Neuronal stem cell (in vitro differentiated cells): ENCODE measurements at regions not wholly inside any gene's neighbourhood (a gene's known extent, or its start where the extent isn't known, plus 50 kb on each side); places are given as distances from the start of the nearest gene placed in this dataset.

Experiments used
- DNase-seq: peaks from one replicate; pipeline ENCODE4 v3.0.0-alpha.2; 2013; ENCODE audit warnings: low spot score
- H2AFZ ChIP-seq: one replicate; pipeline ENCODE4 v1.6.1; 2013; ENCODE audit warnings: mild to moderate bottlenecking, low read length, inconsistent platforms
- H2AK5ac ChIP-seq: 2 replicates; pipeline ENCODE4 v1.6.1; 2013; ENCODE audit warnings: low read depth, mild to moderate bottlenecking, inconsistent platforms, low read length, moderate library complexity, mixed read lengths
- H2BK120ac ChIP-seq: 2 replicates; pipeline ENCODE4 v1.6.1; 2013; ENCODE audit warnings: low read depth, mild to moderate bottlenecking, inconsistent platforms, low read length, moderate library complexity, mixed read lengths
- H2BK12ac ChIP-seq: one replicate; pipeline ENCODE4 v1.6.1; 2013; ENCODE audit warnings: low read length, inconsistent platforms
- H2BK15ac ChIP-seq: 2 replicates; pipeline ENCODE4 v1.6.1; 2013; ENCODE audit warnings: mild to moderate bottlenecking, low read length, inconsistent platforms, mixed read lengths
- H2BK5ac ChIP-seq: one replicate; pipeline ENCODE4 v1.6.1; 2013; ENCODE audit warnings: inconsistent platforms, mild to moderate bottlenecking, low read length, moderate library complexity
- H3K14ac ChIP-seq: one replicate; pipeline ENCODE4 v1.6.1; 2013; ENCODE audit warnings: low read length, inconsistent platforms
- H3K18ac ChIP-seq: 2 replicates; pipeline ENCODE4 v1.6.1; 2013; ENCODE audit warnings: low read length, inconsistent platforms
- H3K23ac ChIP-seq: 2 replicates; pipeline ENCODE4 v1.6.1; 2013; ENCODE audit warnings: low read depth, mild to moderate bottlenecking, mixed read lengths, low read length, inconsistent platforms; ENCODE audit not compliant: poor library complexity
- H3K27ac ChIP-seq: replicated peaks from 3 replicates; pipeline ENCODE4 v1.5.1; 2013; ENCODE audit warnings: low read length, inconsistent platforms
- H3K27me3 ChIP-seq, 3 experiments: 2 replicates each; pipeline ENCODE4 v1.6.1; 2013; ENCODE audit warnings: low read length in 3 of 3, mild to moderate bottlenecking in 2 of 3, inconsistent platforms in 1 of 3, low read depth in 1 of 3, mixed read lengths in 1 of 3, moderate library complexity in 1 of 3; ENCODE audit not compliant: control insufficient read depth in 3 of 3, insufficient read depth in 3 of 3
- H3K36me3 ChIP-seq, 2 donors: replicated peaks in 1 of 2; 2 replicates each; pipeline ENCODE4 v1.6.1; 2013; ENCODE audit warnings: low read length in 2 of 2; ENCODE audit not compliant: control insufficient read depth in 2 of 2, insufficient read depth in 2 of 2
- H3K4ac ChIP-seq: 2 replicates; pipeline ENCODE4 v1.6.1; 2013; ENCODE audit warnings: inconsistent platforms, mild to moderate bottlenecking, low read length, moderate library complexity
- H3K4me1 ChIP-seq, 2 donors: 1 replicate in 1 of 2; 2 replicates in 1 of 2; pipeline ENCODE4 v1.6.1; 2013; ENCODE audit warnings: low read length in 2 of 2, low read depth in 1 of 2; ENCODE audit not compliant: control insufficient read depth in 2 of 2, insufficient read depth in 1 of 2
- H3K4me2 ChIP-seq: one replicate; pipeline ENCODE4 v1.6.1; 2013; ENCODE audit warnings: mild to moderate bottlenecking, low read length, inconsistent platforms; ENCODE audit not compliant: insufficient read depth, poor library complexity, severe bottlenecking
- H3K4me3 ChIP-seq, 2 donors: 2 replicates each; pipeline ENCODE4 v1.5.1; 2013; ENCODE audit warnings: low read length in 2 of 2, mild to moderate bottlenecking in 2 of 2, inconsistent platforms in 1 of 2, moderate library complexity in 1 of 2
- H3K79me1 ChIP-seq: one replicate; pipeline ENCODE4 v1.6.1; 2013; ENCODE audit warnings: low read depth, mild to moderate bottlenecking, inconsistent platforms, low read length, moderate library complexity
- H3K9ac ChIP-seq: one replicate; pipeline ENCODE4 v1.6.1; 2013; ENCODE audit warnings: mild to moderate bottlenecking, low read depth, low read length, inconsistent platforms; ENCODE audit not compliant: poor library complexity
- H3K9me3 ChIP-seq, 2 donors: replicated peaks in 1 of 2; 2 replicates each; pipeline versions ENCODE3 to v1.6.1; 2013; ENCODE audit warnings: low read length in 2 of 2, mild to moderate bottlenecking in 2 of 2, inconsistent platforms in 1 of 2, low read depth in 1 of 2, mixed read lengths in 1 of 2, moderate library complexity in 1 of 2; ENCODE audit not compliant: control insufficient read depth in 2 of 2, insufficient read depth in 1 of 2
- H4K8ac ChIP-seq: one replicate; pipeline ENCODE4 v1.6.1; 2013; ENCODE audit warnings: low read depth, mild to moderate bottlenecking, inconsistent platforms, low read length, moderate library complexity
- H4K91ac ChIP-seq: one replicate; pipeline ENCODE4 v1.6.1; 2013; ENCODE audit warnings: low read length, low read depth, mild to moderate bottlenecking, inconsistent platforms; ENCODE audit not compliant: poor library complexity
- WGBS, 2 donors: extraction: QIAGEN DNeasy Blood & Tissue Kit; methylation state at CpG; one replicate each; pipeline ENCODE4 v1.1.7; 2013; ENCODE audit warnings: missing lambda C conversion rate in 2 of 2, mixed read lengths in 1 of 2; ENCODE audit not compliant: insufficient read length in 2 of 2, insufficient replicate concordance in 1 of 2; ENCODE audit errors: extremely low coverage in 2 of 2; 5-methylcytosine and 5-hydroxymethylcytosine counted together

GRCh38 chr11:39810358-39810757 is 1649.1 kb downstream of the LRRC4C start:
- H2BK15ac ChIP-seq = no peak overlapping the region
- no peak overlapping the region for H3K23ac ChIP-seq
- DNase-seq = no peak
- H3K36me3 ChIP-seq = no peaks in the 10 kb centered on the region
- no peaks in the 10 kb centered on the region for H3K79me1 ChIP-seq
- H4K8ac ChIP-seq = no peak overlapping the region
- no peak overlapping the region for H3K18ac ChIP-seq
- no peak overlapping the region for H3K9ac ChIP-seq
- WGBS, 2 donors = no CpG with 5 or more reads among the region's 4 CpGs
- H4K91ac ChIP-seq = no peak overlapping the region
- no peaks in the 10 kb centered on the region for H3K9me3 ChIP-seq
- no peak overlapping the region for H2AK5ac ChIP-seq
- no peak overlapping the region for H2BK120ac ChIP-seq
- H3K4ac ChIP-seq = no peak overlapping the region
- no peak overlapping the region for H3K27ac ChIP-seq
- H2BK12ac ChIP-seq = no peak overlapping the region
- no peak overlapping the region for H3K4me3 ChIP-seq
- H2AFZ ChIP-seq = no peak overlapping the region
- no peak overlapping the region for H3K14ac ChIP-seq
- no peaks in the 10 kb centered on the region for H3K4me1 ChIP-seq
- no peak overlapping the region for H2BK5ac ChIP-seq
- no peak overlapping the region for H3K4me2 ChIP-seq
- no peaks in the 10 kb centered on the region for H3K27me3 ChIP-seq

- H3K9ac ChIP-seq = no peak overlapping the region
- no peaks in the 10 kb centered on the region for H3K79me1 ChIP-seq
- no peak overlapping the region for H3K4me2 ChIP-seq
- H2AK5ac ChIP-seq = no peak overlapping the region
- no peak overlapping the region for H2AFZ ChIP-seq
- H3K23ac ChIP-seq = no peak overlapping the region
- no peak overlapping the region for H3K4ac ChIP-seq
- no peaks in the 10 kb centered on the region for H3K9me3 ChIP-seq
- no peak overlapping the region for H2BK15ac ChIP-seq
- no peak overlapping the region for H3K18ac ChIP-seq
- no peak overlapping the region for H4K8ac ChIP-seq
- H3K4me3 ChIP-seq = no peak overlapping the region
- no peak for DNase-seq
- H3K27me3 ChIP-seq = no peaks in the 10 kb centered on the region
- no CpG with 5 or more reads among the region's 1 CpG for WGBS, 2 donors
- H3K14ac ChIP-seq = no peak overlapping the region
- H3K4me1 ChIP-seq = no peaks in the 10 kb centered on the region
- H2BK120ac ChIP-seq = no peak overlapping the region
- H3K27ac ChIP-seq = no peak overlapping the region
- no peak overlapping the region for H2BK5ac ChIP-seq
- H2BK12ac ChIP-seq = no peak overlapping the region
- no peak overlapping the region for H4K91ac ChIP-seq
- H3K36me3 ChIP-seq = no peaks in the 10 kb centered on the region
These were observed 1649.6 kb downstream of the LRRC4C start for GRCh38 chr11:39809833-39810232.

- no peaks in the 10 kb centered on the region for H3K79me1 ChIP-seq
- no peak overlapping the region for H4K91ac ChIP-seq
- H2AFZ ChIP-seq = no peak overlapping the region
- H3K4ac ChIP-seq = no peak overlapping the region
- H2BK5ac ChIP-seq = no peak overlapping the region
- no peak for DNase-seq
- no peak overlapping the region for H3K14ac ChIP-seq
- H3K9me3 ChIP-seq = no peaks in the 10 kb centered on the region
- H3K27me3 ChIP-seq = no peaks in the 10 kb centered on the region
- no peak overlapping the region for H3K18ac ChIP-seq
- no CpG with 5 or more reads among the region's 1 CpG for WGBS, 2 donors
- H2BK12ac ChIP-seq = no peak overlapping the region
- H3K9ac ChIP-seq = no peak overlapping the region
- no peak overlapping the region for H3K4me3 ChIP-seq
- no peak overlapping the region for H3K27ac ChIP-seq
- H2AK5ac ChIP-seq = no peak overlapping the region
- H2BK120ac ChIP-seq = no peak overlapping the region
- no peak overlapping the region for H3K23ac ChIP-seq
- H3K4me1 ChIP-seq = no peaks in the 10 kb centered on the region
- H2BK15ac ChIP-seq = no peak overlapping the region
- no peaks in the 10 kb centered on the region for H3K36me3 ChIP-seq
- no peak overlapping the region for H4K8ac ChIP-seq
- no peak overlapping the region for H3K4me2 ChIP-seq
These were observed 1651.5 kb downstream of the LRRC4C start for GRCh38 chr11:39807904-39808303.

DNA sequence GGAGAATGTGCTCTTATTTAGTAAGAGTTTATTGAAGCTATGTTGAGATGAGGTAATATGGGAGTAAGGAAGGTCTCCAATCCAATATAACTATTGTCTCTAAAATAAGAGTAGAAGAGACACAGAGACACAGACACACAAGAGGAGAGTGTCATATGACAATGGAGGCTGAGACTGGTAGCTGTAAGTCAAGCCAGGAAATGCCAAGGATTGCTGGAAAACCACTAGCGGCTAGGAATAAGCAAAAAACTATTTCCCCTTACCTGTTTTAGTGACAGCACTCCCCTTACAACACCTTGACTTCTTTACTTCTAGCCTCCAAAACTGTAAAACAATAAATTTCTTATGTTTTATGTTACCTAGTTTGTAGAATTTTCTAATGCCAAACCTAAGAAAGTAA is 1652.8 kb downstream of the LRRC4C start:
- no peak overlapping the region for H3K23ac ChIP-seq
- H2BK12ac ChIP-seq = no peak overlapping the region
- H3K9me3 ChIP-seq = no peaks in the 10 kb centered on the region
- H2BK5ac ChIP-seq = no peak overlapping the region
- no peak overlapping the region for H2AK5ac ChIP-seq
- H3K27ac ChIP-seq = no peak overlapping the region
- no peak overlapping the region for H2AFZ ChIP-seq
- H3K27me3 ChIP-seq = no peaks in the 10 kb centered on the region
- H3K4me2 ChIP-seq = no peak overlapping the region
- no peaks in the 10 kb centered on the region for H3K79me1 ChIP-seq
- H2BK120ac ChIP-seq = no peak overlapping the region
- H4K91ac ChIP-seq = no peak overlapping the region
- DNase-seq = no peak
- H3K9ac ChIP-seq = no peak overlapping the region
- no CpG with 5 or more reads among the region's 1 CpG for WGBS, 2 donors
- no peak overlapping the region for H3K14ac ChIP-seq
- H4K8ac ChIP-seq = no peak overlapping the region
- no peak overlapping the region for H3K4ac ChIP-seq
- no peak overlapping the region for H2BK15ac ChIP-seq
- no peaks in the 10 kb centered on the region for H3K4me1 ChIP-seq
- H3K4me3 ChIP-seq = no peak overlapping the region
- H3K18ac ChIP-seq = no peak overlapping the region
- no peaks in the 10 kb centered on the region for H3K36me3 ChIP-seq
